Colonic mucosa (tissue), 4 donors: ENCODE measurements at regions not wholly inside any gene's neighbourhood (a gene's known extent, or its start where the extent isn't known, plus 50 kb on each side); places are given as distances from the start of the nearest gene placed in this dataset.
"Not testable (repeated sequence)": the region's sequence is repeated elsewhere in the genome, so short reads cannot be mapped to it uniquely, and the experiment has no call there.

Experiments
- DNase-seq: peaks from one replicate; pipeline ENCODE4 v3.0.0-alpha.2; 2020
- H3K27ac ChIP-seq: fragments of 200-600 bp; one replicate; pipeline ENCODE4 v1.8.0; 2021
- H3K27me3 ChIP-seq: fragments of 200-600 bp; one replicate; pipeline ENCODE4 v1.8.0; 2021
- H3K36me3 ChIP-seq: fragments of 200-600 bp; one replicate; pipeline ENCODE4 v1.8.0; 2021
- H3K4me1 ChIP-seq: fragments of 200-600 bp; one replicate; pipeline ENCODE4 v1.8.0; 2021; ENCODE audit warnings: mild to moderate bottlenecking
- H3K4me3 ChIP-seq: fragments of 200-600 bp; one replicate; pipeline ENCODE4 v1.8.0; 2021
- H3K9ac ChIP-seq, 2 donors: one replicate each; pipeline ENCODE4 v1.7.0; 2013; ENCODE audit warnings: control low read depth in 2 of 2, low read depth in 2 of 2, low read length in 2 of 2
- H3K9me3 ChIP-seq: fragments of 200-600 bp; one replicate; pipeline ENCODE4 v1.8.0; 2021
- intact Hi-C: fragments of 100-400 bp; cut with DNase I; formaldehyde crosslinking; loops from one replicate; pipeline ENCODE4 v1.14.1; 2022
- TF ChIP-seq, protein P1 (sequence below): fragments of 200-600 bp; IDR thresholded peaks from one replicate; pipeline ENCODE4 v1.8.0; 2022; ENCODE audit warnings: antibody characterized with exemption, mild to moderate bottlenecking
- donor health status: healthy.
- donor health status: DM: no; HTN: no; CAD: no.
- donor health status: DM: no; HTN: no; CAD: no.

- TF ChIP-seq, protein P1, sequence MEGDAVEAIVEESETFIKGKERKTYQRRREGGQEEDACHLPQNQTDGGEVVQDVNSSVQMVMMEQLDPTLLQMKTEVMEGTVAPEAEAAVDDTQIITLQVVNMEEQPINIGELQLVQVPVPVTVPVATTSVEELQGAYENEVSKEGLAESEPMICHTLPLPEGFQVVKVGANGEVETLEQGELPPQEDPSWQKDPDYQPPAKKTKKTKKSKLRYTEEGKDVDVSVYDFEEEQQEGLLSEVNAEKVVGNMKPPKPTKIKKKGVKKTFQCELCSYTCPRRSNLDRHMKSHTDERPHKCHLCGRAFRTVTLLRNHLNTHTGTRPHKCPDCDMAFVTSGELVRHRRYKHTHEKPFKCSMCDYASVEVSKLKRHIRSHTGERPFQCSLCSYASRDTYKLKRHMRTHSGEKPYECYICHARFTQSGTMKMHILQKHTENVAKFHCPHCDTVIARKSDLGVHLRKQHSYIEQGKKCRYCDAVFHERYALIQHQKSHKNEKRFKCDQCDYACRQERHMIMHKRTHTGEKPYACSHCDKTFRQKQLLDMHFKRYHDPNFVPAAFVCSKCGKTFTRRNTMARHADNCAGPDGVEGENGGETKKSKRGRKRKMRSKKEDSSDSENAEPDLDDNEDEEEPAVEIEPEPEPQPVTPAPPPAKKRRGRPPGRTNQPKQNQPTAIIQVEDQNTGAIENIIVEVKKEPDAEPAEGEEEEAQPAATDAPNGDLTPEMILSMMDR: no peak
- Histone ChIP-seq H3K27ac (no peak overlapping the region), H3K36me3 (no peaks in the 10 kb centered on the region), H3K9ac (no peak overlapping the region), H3K9me3 (no peaks in the 10 kb centered on the region), H3K4me3 (no peak overlapping the region), H3K27me3 (no peaks in the 10 kb centered on the region), H3K4me1 (no peaks in the 10 kb centered on the region)
- intact Hi-C loops: no loop called here
- DNase-seq: no peak
Measured at GRCh38 chr1:244306544-244306943, 145.2 kb downstream of the ADSS2 start.

DNA sequence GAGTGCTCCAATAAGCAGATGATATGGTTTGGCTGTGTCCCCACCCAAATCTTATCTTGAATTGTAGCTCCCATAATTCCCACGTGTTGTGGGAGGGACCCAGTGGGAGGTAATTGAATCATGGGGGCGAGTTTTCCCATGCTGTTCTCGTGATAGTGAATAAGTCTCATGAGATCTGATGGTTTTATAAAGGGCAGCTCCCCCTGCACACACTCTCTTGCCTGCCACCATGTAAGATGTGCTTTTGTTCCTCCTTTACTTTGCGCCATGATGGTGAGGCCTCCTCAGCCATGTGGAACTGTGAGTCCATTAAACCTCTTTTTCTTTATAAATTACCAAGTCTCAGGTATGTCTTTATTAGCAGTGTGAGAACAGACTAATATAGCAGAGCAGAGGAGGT, 142.5 kb downstream of the ADSS2 start:
- H3K4me3 ChIP-seq, H3K9ac ChIP-seq, H3K36me3 ChIP-seq, intact Hi-C loops, H3K9me3 ChIP-seq, H3K27me3 ChIP-seq, DNase-seq, H3K27ac ChIP-seq, H3K4me1 ChIP-seq: not testable (repeated sequence)

- TF ChIP-seq, protein P1: no peak
- intact Hi-C loops: no loop called here
- no peaks in the 10 kb centered on the region for H3K4me1 ChIP-seq
Measured at GRCh38 chr1:244311784-244312532, 139.8 kb downstream of the ADSS2 start.

GRCh38 chr1:244313346-244313745, 138.4 kb downstream of the ADSS2 start:
- H3K4me3 ChIP-seq: no peak overlapping the region
- no peaks in the 10 kb centered on the region for H3K27me3 ChIP-seq
- no peaks in the 10 kb centered on the region for H3K4me1 ChIP-seq
- DNase-seq: no peak
- H3K9ac ChIP-seq: no peak overlapping the region
- no peaks in the 10 kb centered on the region for H3K36me3 ChIP-seq
- H3K27ac ChIP-seq: no peak overlapping the region
- TF ChIP-seq, protein P1: no peak
- no peaks in the 10 kb centered on the region for H3K9me3 ChIP-seq
- intact Hi-C loops: no loop called here

More at GRCh38 chr1:244311784-244312532, 139.8 kb downstream of the ADSS2 start:
- Histone ChIP-seq H3K4me3 (no peak overlapping the region), H3K27me3 (no peaks in the 10 kb centered on the region), H3K36me3 (no peaks in the 10 kb centered on the region), H3K9ac (no peak overlapping the region), H3K27ac (no peak overlapping the region), H3K9me3 (no peaks in the 10 kb centered on the region)
- DNase-seq: no peak

DNA sequence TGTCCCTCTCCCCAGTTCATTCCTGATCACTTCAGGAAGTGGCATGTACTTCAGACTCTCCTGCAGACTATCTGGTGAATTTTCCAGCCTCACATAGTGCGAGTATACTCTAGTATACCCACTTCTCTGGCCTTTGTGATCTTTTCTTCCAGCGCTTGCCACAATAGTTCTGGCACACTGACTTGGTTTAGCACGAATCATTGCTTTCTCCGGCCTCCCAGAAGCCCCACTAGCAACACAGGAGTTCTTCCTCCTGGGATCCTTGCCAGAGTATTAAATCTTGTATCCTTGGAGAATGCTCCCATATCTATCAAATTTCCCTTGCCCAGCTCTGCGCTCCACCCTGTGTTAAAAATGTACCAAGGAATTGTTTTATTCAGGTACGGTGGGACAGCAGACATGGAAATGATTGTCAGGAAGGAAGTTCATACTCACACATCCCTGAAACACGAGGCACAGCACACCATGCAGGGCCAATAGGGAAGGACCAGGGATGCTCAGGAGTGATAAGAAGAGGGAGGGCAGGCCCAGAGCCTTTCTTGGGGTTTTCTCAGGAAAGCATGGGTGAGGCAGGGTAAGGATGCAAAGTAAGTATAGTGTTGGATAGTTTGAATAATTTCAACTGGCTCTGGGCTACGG, 136.7 kb downstream of the ADSS2 start:
- Histone ChIP-seq H3K9me3 (no peaks in the 10 kb centered on the region), H3K27ac (no peak overlapping the region), H3K4me1 (no peaks in the 10 kb centered on the region), H3K27me3 (no peaks in the 10 kb centered on the region), H3K4me3 (no peak overlapping the region), H3K36me3 (no peaks in the 10 kb centered on the region), H3K9ac (no peak overlapping the region)
- TF ChIP-seq, protein P1: no peak
- no peak for DNase-seq
- intact Hi-C loops: no loop called here

DNA sequence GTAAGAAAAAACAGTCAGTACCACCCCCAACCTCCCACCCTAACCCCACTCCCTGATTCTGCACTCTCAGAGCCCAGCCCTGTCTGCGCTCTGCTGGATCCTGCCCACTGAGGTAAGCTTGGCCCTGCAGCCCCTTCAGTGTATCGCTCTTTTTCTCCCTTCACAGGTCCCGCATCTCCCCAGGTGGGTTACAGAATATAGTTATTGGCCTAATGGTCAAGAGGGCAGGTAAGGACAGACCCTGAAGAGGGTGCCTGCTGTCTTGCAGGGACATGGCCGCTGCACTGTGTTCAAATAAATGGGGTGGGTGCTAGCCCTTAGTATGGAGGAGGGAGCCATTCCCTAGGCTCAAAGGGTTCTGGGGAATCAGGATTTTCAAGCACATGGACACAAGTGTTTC, 135.7 kb downstream of the ADSS2 start:
- H3K36me3 ChIP-seq: no peaks in the 10 kb centered on the region
- intact Hi-C loops: no loop called here

More for the DNA sequence above, 135.7 kb downstream of the ADSS2 start:
- DNase-seq: no peak
- Histone ChIP-seq H3K27ac (no peak overlapping the region), H3K4me3 (no peak overlapping the region), H3K9ac (no peak overlapping the region), H3K4me1 (no peaks in the 10 kb centered on the region), H3K27me3 (no peaks in the 10 kb centered on the region), H3K9me3 (no peaks in the 10 kb centered on the region)
- TF ChIP-seq, protein P1: no peak
